ENCODE measurements at regions not wholly inside any gene's neighbourhood (a gene's known extent, or its start where the extent isn't known, plus 50 kb on each side); places are given as distances from the start of the nearest gene placed in this dataset.

DNA sequence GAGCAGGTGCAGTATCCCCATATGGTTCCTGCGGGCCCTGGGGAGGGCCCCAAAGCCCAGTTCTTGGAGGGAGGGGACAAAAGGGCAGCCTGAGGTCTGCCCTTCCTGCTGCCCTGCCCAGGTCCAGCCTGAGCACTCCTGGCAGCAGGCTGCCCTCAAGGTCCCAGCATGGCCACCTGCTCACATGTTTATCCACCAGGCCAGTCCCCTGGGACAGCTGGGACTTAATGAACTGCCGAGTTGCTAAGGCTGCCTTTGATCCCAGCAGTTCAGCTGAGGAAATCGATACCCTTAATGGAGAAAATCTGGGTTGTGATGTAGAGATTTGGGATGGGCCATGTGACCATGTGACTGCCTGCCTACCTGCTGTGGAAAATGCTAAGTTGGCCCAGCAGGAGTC is 146.2 kb downstream of the TRIM29 start:
- Mint-ChIP-seq H3K27me3 (ENCODE audit: low read depth in 3 of 3) (peaks cover 9 to 14% (median 11%) of the 10 kb centered on the region in 3 donors), H3K9me3 (peaks cover 0 to 2% (median 0%) of the 10 kb centered on the region in 7 donors), H3K36me3 (no peaks in the 10 kb centered on the region), H3K4me1 (no peaks in the 10 kb centered on the region), H3K27ac (no peak overlapping the region), H3K4me3 (no peak overlapping the region)
- Histone ChIP-seq H3K27ac (ENCODE audit: low read depth in 1 of 2, low read length in 2 of 2) (no peak overlapping the region), H3K9me3 (replicated peaks in 1 of 2; ENCODE audit: control insufficient read depth in 1 of 2, insufficient read depth in 1 of 2, low read length in 2 of 2) (no peaks in the 10 kb centered on the region), H3K36me3 (replicated peaks in 1 of 2; ENCODE audit: control insufficient read depth in 1 of 2, insufficient read depth in 2 of 2, low read length in 2 of 2) (no peaks in the 10 kb centered on the region), H2AFZ (ENCODE audit: insufficient read depth, low read depth, low read length, poor library complexity, severe bottlenecking) (no peak overlapping the region), H3K4me3 (replicated peaks in 1 of 3; ENCODE audit: low read depth in 2 of 3, low read length in 3 of 3) (no peak overlapping the region), H3K27me3 (ENCODE audit: control insufficient read depth in 2 of 2, insufficient read depth in 2 of 2, low read length in 2 of 2) (peaks cover 0 to 3% of the 10 kb centered on the region in 2 donors), H4K20me1 (ENCODE audit: insufficient read depth, low read length) (no peaks in the 10 kb centered on the region), H3K79me2 (ENCODE audit: insufficient read depth, low read length) (no peaks in the 10 kb centered on the region), H3K4me1 (ENCODE audit: control insufficient read depth in 1 of 2, insufficient read depth in 2 of 2, low read length in 2 of 2) (no peaks in the 10 kb centered on the region), H3K4me2 (replicated peaks; ENCODE audit: extremely low read depth, low read length, poor library complexity, severe bottlenecking) (no peak overlapping the region), H3K9ac (ENCODE audit: insufficient read depth, low read length, poor library complexity, severe bottlenecking) (no peak overlapping the region)
- WGBS (ENCODE audit: insufficient coverage): 74% methylated on average over 3 of the region's 3 CpGs
- intact Hi-C loops (cut with micrococcal nuclease): no loop called here
- no peak for DNase-seq
- TF ChIP-seq, protein P1, sequence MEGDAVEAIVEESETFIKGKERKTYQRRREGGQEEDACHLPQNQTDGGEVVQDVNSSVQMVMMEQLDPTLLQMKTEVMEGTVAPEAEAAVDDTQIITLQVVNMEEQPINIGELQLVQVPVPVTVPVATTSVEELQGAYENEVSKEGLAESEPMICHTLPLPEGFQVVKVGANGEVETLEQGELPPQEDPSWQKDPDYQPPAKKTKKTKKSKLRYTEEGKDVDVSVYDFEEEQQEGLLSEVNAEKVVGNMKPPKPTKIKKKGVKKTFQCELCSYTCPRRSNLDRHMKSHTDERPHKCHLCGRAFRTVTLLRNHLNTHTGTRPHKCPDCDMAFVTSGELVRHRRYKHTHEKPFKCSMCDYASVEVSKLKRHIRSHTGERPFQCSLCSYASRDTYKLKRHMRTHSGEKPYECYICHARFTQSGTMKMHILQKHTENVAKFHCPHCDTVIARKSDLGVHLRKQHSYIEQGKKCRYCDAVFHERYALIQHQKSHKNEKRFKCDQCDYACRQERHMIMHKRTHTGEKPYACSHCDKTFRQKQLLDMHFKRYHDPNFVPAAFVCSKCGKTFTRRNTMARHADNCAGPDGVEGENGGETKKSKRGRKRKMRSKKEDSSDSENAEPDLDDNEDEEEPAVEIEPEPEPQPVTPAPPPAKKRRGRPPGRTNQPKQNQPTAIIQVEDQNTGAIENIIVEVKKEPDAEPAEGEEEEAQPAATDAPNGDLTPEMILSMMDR (IDR thresholded peaks at IDR 0.05): no peak

DNA sequence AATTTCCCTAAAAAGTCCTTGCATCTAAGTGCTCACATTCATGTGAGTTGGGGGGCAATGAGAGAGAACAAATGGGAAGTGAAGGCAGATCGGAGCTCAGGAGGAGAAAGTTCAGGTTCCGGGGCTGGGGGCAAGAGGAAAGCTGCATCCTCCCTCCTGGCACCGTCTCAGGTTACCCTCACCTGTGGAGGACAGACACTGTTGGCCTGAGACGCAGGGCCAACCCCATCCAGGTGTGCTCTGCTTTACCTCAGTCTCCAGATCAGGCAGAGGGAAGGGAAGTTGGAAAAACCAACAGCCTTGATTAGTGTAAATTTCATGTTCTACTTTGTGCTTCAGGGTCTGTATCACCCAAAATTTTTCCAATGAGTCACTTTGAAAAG is 146.9 kb downstream of the TRIM29 start:
- intact Hi-C loops (cut with micrococcal nuclease): no loop called here
- no peak overlapping the region for H2AFZ ChIP-seq (ENCODE audit: insufficient read depth, low read depth, low read length, poor library complexity, severe bottlenecking)
- H3K4me3 ChIP-seq (replicated peaks in 1 of 3; ENCODE audit: low read depth in 2 of 3, low read length in 3 of 3): no peak overlapping the region
- Mint-ChIP-seq H3K27me3 (ENCODE audit: low read depth in 3 of 3) (peaks cover 9 to 14% (median 11%) of the 10 kb centered on the region in 3 donors), H3K9me3 (peaks cover 0 to 2% (median 0%) of the 10 kb centered on the region in 7 donors), H3K4me3 (no peak overlapping the region), H3K36me3 (no peaks in the 10 kb centered on the region), H3K4me1 (no peaks in the 10 kb centered on the region), H3K27ac (no peak overlapping the region)
- TF ChIP-seq, protein P1 (IDR thresholded peaks at IDR 0.05): no peak
- no peaks in the 10 kb centered on the region for H4K20me1 ChIP-seq (ENCODE audit: insufficient read depth, low read length)
- DNase-seq: no peak
- H3K79me2 ChIP-seq (ENCODE audit: insufficient read depth, low read length): no peaks in the 10 kb centered on the region
- no peak overlapping the region for H3K9ac ChIP-seq (ENCODE audit: insufficient read depth, low read length, poor library complexity, severe bottlenecking)
- 100% methylated on average over 1 of the region's 4 CpGs for WGBS (ENCODE audit: insufficient coverage)
- peaks cover 0 to 3% of the 10 kb centered on the region in 2 donors for H3K27me3 ChIP-seq (ENCODE audit: control insufficient read depth in 2 of 2, insufficient read depth in 2 of 2, low read length in 2 of 2)
- H3K9me3 ChIP-seq (replicated peaks in 1 of 2; ENCODE audit: control insufficient read depth in 1 of 2, insufficient read depth in 1 of 2, low read length in 2 of 2): no peaks in the 10 kb centered on the region
- no peak overlapping the region for H3K27ac ChIP-seq (ENCODE audit: low read depth in 1 of 2, low read length in 2 of 2)
- no peak overlapping the region for H3K4me2 ChIP-seq (replicated peaks; ENCODE audit: extremely low read depth, low read length, poor library complexity, severe bottlenecking)
- no peaks in the 10 kb centered on the region for H3K4me1 ChIP-seq (ENCODE audit: control insufficient read depth in 1 of 2, insufficient read depth in 2 of 2, low read length in 2 of 2)
- no peaks in the 10 kb centered on the region for H3K36me3 ChIP-seq (replicated peaks in 1 of 2; ENCODE audit: control insufficient read depth in 1 of 2, insufficient read depth in 2 of 2, low read length in 2 of 2)
